ENCODE measurements at regions not wholly inside any gene's neighbourhood (a gene's known extent, or its start where the extent isn't known, plus 50 kb on each side); places are given as distances from the start of the nearest gene placed in this dataset.

GRCh38 chr3:110101361-110101760 lies 764.0 kb upstream of the DPPA4 start:
- no peak for DNase-seq (ENCODE audit: low read depth in 1 of 2, low spot score in 2 of 2)
- Histone ChIP-seq H3K4me1 (replicated peaks) (no peaks in the 10 kb centered on the region), H3K27ac (no peak overlapping the region), H3K36me3 (no peaks in the 10 kb centered on the region), H3K27me3 (replicated peaks) (no peaks in the 10 kb centered on the region; the same call in 1 of the 2 replicates), H3K4me3 (no peak overlapping the region), H3K9me3 (replicated peaks) (no peaks in the 10 kb centered on the region)

GRCh38 chr3:110106805-110107204 lies 769.5 kb upstream of the DPPA4 start:
- H3K9me3 ChIP-seq (replicated peaks) = no peaks in the 10 kb centered on the region
- H3K4me1 ChIP-seq (replicated peaks) = no peaks in the 10 kb centered on the region
- H3K4me3 ChIP-seq = no peak overlapping the region
- H3K27ac ChIP-seq = no peak overlapping the region
- H3K27me3 ChIP-seq (replicated peaks) = no peaks in the 10 kb centered on the region
- no peaks in the 10 kb centered on the region for H3K36me3 ChIP-seq
- DNase-seq (ENCODE audit: low read depth in 1 of 2, low spot score in 2 of 2) = no peak

DNA sequence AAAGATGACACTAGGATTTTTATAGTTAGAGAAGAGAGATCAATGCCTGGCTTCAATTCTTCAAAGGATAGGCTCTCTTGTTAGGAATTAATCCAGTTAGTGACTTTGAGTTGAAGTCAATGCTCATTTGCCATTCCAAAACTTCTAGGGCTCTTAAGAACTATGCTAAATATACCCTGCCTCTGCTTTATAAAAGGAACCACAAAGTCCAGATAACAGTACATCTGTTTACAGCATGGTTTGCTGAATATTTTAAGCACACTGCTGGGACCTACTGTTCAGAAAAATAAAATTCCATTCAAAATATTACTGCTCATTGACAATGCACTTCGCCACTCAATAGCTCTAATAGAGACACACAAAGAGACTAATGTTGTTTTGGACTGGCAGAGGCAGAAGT lies 786.6 kb upstream of the DPPA4 start:
- DNase-seq (ENCODE audit: low read depth in 1 of 2, low spot score in 2 of 2) = no peak
- Histone ChIP-seq H3K9me3 (replicated peaks) (no peaks in the 10 kb centered on the region), H3K27ac (no peak overlapping the region), H3K4me1 (replicated peaks) (no peaks in the 10 kb centered on the region), H3K36me3 (no peaks in the 10 kb centered on the region), H3K4me3 (no peak overlapping the region), H3K27me3 (replicated peaks) (no peaks in the 10 kb centered on the region; the same call in 1 of the 2 replicates)

- Histone ChIP-seq H3K4me1 (replicated peaks) (no peaks in the 10 kb centered on the region), H3K9me3 (replicated peaks) (no peaks in the 10 kb centered on the region), H3K27ac (no peak overlapping the region), H3K27me3 (replicated peaks) (no peaks in the 10 kb centered on the region; the same call in 1 of the 2 replicates), H3K36me3 (no peaks in the 10 kb centered on the region), H3K4me3 (no peak overlapping the region)
- no peak for DNase-seq (ENCODE audit: low read depth in 1 of 2, low spot score in 2 of 2)
Measured at GRCh38 chr3:110126065-110126464, 788.7 kb upstream of the DPPA4 start.

DNA sequence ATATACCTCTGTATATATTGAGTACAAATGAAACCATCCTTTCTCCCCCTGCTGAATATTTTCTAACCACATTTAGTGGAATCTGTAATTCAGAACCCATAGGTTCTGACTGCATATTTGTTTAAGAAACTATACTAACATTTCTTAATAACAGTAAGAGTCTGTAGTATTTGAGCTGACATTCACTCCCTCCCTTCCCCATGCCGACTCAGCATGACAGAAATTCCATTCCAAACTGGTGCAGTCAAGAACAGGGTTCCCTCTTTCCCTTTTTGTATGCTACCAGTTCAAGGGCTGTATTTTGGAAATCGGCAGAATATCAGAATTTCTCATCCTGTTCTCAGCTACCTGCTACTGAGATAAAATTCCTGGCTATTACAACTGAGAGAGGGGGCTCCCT lies 796.6 kb upstream of the DPPA4 start:
- Histone ChIP-seq H3K9me3 (replicated peaks) (no peaks in the 10 kb centered on the region), H3K4me1 (replicated peaks) (no peaks in the 10 kb centered on the region), H3K36me3 (no peaks in the 10 kb centered on the region), H3K27ac (no peak overlapping the region), H3K4me3 (no peak overlapping the region), H3K27me3 (replicated peaks) (no peaks in the 10 kb centered on the region)
- DNase-seq (ENCODE audit: low read depth in 1 of 2, low spot score in 2 of 2) = no peak

GRCh38 chr3:110139048-110139447 lies 801.7 kb upstream of the DPPA4 start:
- H3K4me3 ChIP-seq = no peak overlapping the region
- no peak overlapping the region for H3K27ac ChIP-seq
- H3K4me1 ChIP-seq (replicated peaks) = no peaks in the 10 kb centered on the region
- no peak for DNase-seq (ENCODE audit: low read depth in 1 of 2, low spot score in 2 of 2)
- no peaks in the 10 kb centered on the region for H3K36me3 ChIP-seq
- no peaks in the 10 kb centered on the region for H3K9me3 ChIP-seq (replicated peaks)
- no peaks in the 10 kb centered on the region for H3K27me3 ChIP-seq (replicated peaks)

- H3K4me1 ChIP-seq (replicated peaks) = no peaks in the 10 kb centered on the region
Measured at GRCh38 chr3:110139821-110140220, 802.5 kb upstream of the DPPA4 start.

GRCh38 chr3:110149763-110150162 lies 812.4 kb upstream of the DPPA4 start:
- DNase-seq (ENCODE audit: low read depth in 1 of 2, low spot score in 2 of 2) = no peak

More at GRCh38 chr3:110139821-110140220, 802.5 kb upstream of the DPPA4 start:
- no peak for DNase-seq (ENCODE audit: low read depth in 1 of 2, low spot score in 2 of 2)
- no peak overlapping the region for H3K4me3 ChIP-seq
- H3K36me3 ChIP-seq = no peaks in the 10 kb centered on the region
- H3K27ac ChIP-seq = no peak overlapping the region
- H3K27me3 ChIP-seq (replicated peaks) = no peaks in the 10 kb centered on the region
- no peaks in the 10 kb centered on the region for H3K9me3 ChIP-seq (replicated peaks)

GRCh38 chr3:110157221-110157620 lies 819.9 kb upstream of the DPPA4 start:
- no peak overlapping the region for H3K4me3 ChIP-seq
- no peaks in the 10 kb centered on the region for H3K27me3 ChIP-seq (replicated peaks)
- DNase-seq (ENCODE audit: low read depth in 1 of 2, low spot score in 2 of 2) = no peak
- H3K27ac ChIP-seq = no peak overlapping the region
- H3K4me1 ChIP-seq (replicated peaks) = no peaks in the 10 kb centered on the region
- no peaks in the 10 kb centered on the region for H3K36me3 ChIP-seq
- H3K9me3 ChIP-seq (replicated peaks) = no peaks in the 10 kb centered on the region

More at GRCh38 chr3:110149763-110150162, 812.4 kb upstream of the DPPA4 start:
- Histone ChIP-seq H3K9me3 (replicated peaks) (no peaks in the 10 kb centered on the region), H3K36me3 (no peaks in the 10 kb centered on the region), H3K4me1 (replicated peaks) (no peaks in the 10 kb centered on the region), H3K27me3 (replicated peaks) (no peaks in the 10 kb centered on the region), H3K4me3 (no peak overlapping the region), H3K27ac (no peak overlapping the region)

DNA sequence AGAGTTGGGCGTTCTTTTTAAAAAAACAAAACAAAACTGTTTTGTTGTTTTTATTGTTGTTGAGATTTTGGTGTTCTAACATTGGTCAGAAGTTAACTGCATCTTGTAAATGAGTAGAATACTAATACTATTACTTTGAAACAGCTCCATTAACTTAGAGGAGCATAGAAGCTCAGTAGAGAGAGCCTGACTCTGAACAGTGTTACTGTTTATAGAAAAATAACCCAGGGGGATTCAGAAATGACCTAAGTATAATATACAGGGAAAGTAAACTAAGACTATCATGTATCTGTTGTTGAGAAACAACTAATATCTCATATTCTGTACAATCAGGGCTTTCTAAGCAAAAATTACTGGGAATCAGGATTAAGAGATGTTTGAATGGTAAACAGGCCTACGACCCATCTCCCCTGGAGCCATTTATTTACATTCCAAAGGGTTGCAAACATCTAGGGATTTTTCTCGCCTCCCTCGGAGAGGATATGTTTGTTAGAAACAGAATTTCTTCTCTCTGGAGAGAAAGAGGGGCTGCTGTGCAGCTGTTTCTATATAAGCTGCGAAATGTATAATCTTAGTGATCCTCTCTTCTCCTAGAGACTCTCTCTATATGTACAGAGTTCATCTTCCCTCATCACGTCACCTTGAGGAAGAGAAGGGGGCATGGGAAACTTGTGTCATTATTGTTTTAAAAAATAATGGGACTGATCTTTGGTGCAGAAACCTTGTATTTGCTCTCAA lies 827.5 kb upstream of the DPPA4 start:
- DNase-seq (ENCODE audit: low read depth in 1 of 2, low spot score in 2 of 2) = peak in 1 of 2 experiments; percentile 4
- Histone ChIP-seq H3K27ac (0 out of 2 replicates have a peak overlapping the region, but pooled peaks have one; percentile 19), H3K4me3 (no peak overlapping the region), H3K36me3 (no peaks in the 10 kb centered on the region), H3K27me3 (replicated peaks) (no peaks in the 10 kb centered on the region), H3K4me1 (replicated peaks) (peaks cover 10% of the 10 kb centered on the region), H3K9me3 (replicated peaks) (no peaks in the 10 kb centered on the region)

- peaks cover 10% of the 10 kb centered on the region for H3K4me1 ChIP-seq (replicated peaks)
- H3K9me3 ChIP-seq (replicated peaks) = no peaks in the 10 kb centered on the region
- H3K4me3 ChIP-seq = no peak overlapping the region
- H3K27ac ChIP-seq = no peak overlapping the region
- no peak for DNase-seq (ENCODE audit: low read depth in 1 of 2, low spot score in 2 of 2)
- H3K27me3 ChIP-seq (replicated peaks) = no peaks in the 10 kb centered on the region
- no peaks in the 10 kb centered on the region for H3K36me3 ChIP-seq
Measured at GRCh38 chr3:110165370-110165743, 828.0 kb upstream of the DPPA4 start.

DNA sequence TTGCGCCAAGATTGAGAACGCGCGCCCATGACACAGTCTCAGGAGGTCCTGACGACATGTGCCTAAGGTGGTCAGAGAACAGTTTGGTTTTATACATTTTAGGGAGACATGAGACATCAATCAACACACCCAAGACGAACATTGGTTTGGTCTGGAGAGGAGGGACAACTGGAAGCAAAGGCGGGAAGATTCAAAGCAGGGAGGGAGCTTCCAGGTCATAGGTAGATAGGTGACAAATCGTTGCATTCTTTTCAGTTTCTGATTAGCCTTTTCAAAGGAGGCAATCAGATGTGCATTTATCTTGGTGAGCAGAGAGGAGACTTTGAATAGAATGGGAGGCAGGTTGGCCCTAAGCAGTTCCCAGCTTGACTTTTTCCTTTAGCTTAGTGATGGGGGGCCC lies 828.4 kb upstream of the DPPA4 start:
- Histone ChIP-seq H3K9me3 (replicated peaks) (no peaks in the 10 kb centered on the region), H3K27me3 (replicated peaks) (no peaks in the 10 kb centered on the region), H3K36me3 (no peaks in the 10 kb centered on the region), H3K4me3 (no peak overlapping the region), H3K4me1 (replicated peaks) (peaks cover 10% of the 10 kb centered on the region), H3K27ac (no peak overlapping the region)
- DNase-seq (ENCODE audit: low read depth in 1 of 2, low spot score in 2 of 2) = no peak

DNA sequence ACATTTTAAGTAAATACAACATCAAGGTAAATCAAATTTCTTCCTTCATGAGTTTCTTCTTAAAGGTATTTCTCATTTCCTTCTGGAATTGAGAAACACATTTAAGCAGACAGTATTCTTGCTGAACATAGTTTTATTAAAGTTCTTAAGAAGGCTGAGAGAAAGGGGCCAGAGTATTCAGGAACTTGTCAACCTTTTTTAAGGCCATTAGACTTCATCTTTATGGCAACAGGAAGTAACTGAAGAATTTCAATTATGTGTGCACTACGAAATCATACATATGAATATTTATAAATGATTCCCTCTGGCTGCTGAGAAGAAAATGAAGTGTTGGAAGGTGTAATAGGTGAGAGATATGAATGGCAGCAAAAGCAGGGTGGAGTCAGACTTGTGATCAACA lies 829.4 kb upstream of the DPPA4 start:
- Histone ChIP-seq H3K4me1 (replicated peaks) (peaks cover 10% of the 10 kb centered on the region), H3K27ac (no peak overlapping the region), H3K36me3 (no peaks in the 10 kb centered on the region), H3K27me3 (replicated peaks) (no peaks in the 10 kb centered on the region), H3K9me3 (replicated peaks) (no peaks in the 10 kb centered on the region), H3K4me3 (no peak overlapping the region)
- no peak for DNase-seq (ENCODE audit: low read depth in 1 of 2, low spot score in 2 of 2)

DNA sequence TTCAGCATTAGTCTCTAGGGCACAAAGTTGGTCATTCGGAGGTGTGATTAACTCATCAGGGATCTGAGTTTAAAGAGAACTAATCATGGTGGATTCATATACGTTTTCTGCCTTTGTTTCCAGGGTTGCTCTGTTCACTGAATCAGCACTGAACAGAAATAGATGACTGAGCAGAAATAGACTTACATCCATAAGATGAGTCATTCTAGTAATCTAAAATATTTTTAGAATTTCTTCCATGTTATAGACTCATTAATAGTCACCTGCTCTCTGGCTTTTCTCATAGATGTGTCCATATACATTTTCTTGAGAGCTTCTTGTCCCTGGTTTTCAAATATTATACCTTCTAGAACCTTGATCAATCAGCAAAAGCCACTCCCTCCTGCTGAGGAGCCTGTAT lies 837.6 kb upstream of the DPPA4 start:
- no peak for DNase-seq (ENCODE audit: low read depth in 1 of 2, low spot score in 2 of 2)
- H3K4me3 ChIP-seq = no peak overlapping the region

GRCh38 chr3:110178965-110179364 lies 841.6 kb upstream of the DPPA4 start:
- no peak for DNase-seq (ENCODE audit: low read depth in 1 of 2, low spot score in 2 of 2)
- Histone ChIP-seq H3K27me3 (replicated peaks) (no peaks in the 10 kb centered on the region), H3K9me3 (replicated peaks) (no peaks in the 10 kb centered on the region), H3K4me1 (replicated peaks) (no peaks in the 10 kb centered on the region), H3K36me3 (no peaks in the 10 kb centered on the region), H3K4me3 (no peak overlapping the region), H3K27ac (no peak overlapping the region)

More for the DNA sequence above, 837.6 kb upstream of the DPPA4 start:
- no peaks in the 10 kb centered on the region for H3K36me3 ChIP-seq
- no peaks in the 10 kb centered on the region for H3K4me1 ChIP-seq (replicated peaks)
- no peaks in the 10 kb centered on the region for H3K27me3 ChIP-seq (replicated peaks)
- H3K9me3 ChIP-seq (replicated peaks) = no peaks in the 10 kb centered on the region
- H3K27ac ChIP-seq = no peak overlapping the region
